ENCODE measurements at regions not wholly inside any gene's neighbourhood (a gene's known extent, or its start where the extent isn't known, plus 50 kb on each side); places are given as distances from the start of the nearest gene placed in this dataset.

DNA sequence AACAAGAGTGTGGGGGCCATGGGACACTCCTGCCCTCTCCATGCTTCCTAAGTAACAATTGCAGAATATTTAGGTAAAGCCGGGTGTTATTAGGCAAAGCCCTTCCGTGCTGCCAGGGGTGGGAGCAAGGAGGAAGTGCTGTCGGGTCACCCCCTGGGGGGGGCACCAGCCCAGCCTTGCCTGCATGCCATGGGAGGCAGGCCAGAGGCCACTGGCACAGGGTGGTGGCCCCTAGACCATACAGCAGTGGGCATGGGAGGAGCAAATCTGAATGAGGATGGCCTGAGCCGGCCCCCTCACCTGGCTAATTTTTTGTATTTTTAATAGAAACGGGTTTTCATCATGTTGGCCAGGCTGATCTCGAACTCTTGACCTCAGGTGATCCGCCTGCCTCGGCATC, 355.7 kb upstream of the CDH8 start:
- Histone ChIP-seq H3K27me3 (ENCODE audit: insufficient read depth, low read depth, severe bottlenecking) (peaks cover 25% of the 10 kb centered on the region), H3K27ac (no peak overlapping the region), H3K36me3 (no peaks in the 10 kb centered on the region), H3K9me3 (ENCODE audit: severe bottlenecking) (no peaks in the 10 kb centered on the region), H3K4me3 (ENCODE audit: low read depth, low read length) (no peak overlapping the region)
- no peak for DNase-seq
- TF ChIP-seq CTCF (IDR thresholded peaks at IDR 0.05; ENCODE audit: low read depth, low read length), result no peak

GRCh38 chr16:62391134-62391533, 354.9 kb upstream of the CDH8 start:
- Histone ChIP-seq H3K4me3 (ENCODE audit: low read depth, low read length) (no peak overlapping the region), H3K9me3 (ENCODE audit: severe bottlenecking) (no peaks in the 10 kb centered on the region), H3K27me3 (ENCODE audit: insufficient read depth, low read depth, severe bottlenecking) (peaks cover 29% of the 10 kb centered on the region), H3K36me3 (no peaks in the 10 kb centered on the region), H3K27ac (no peak overlapping the region)
- no peak for TF ChIP-seq CTCF (IDR thresholded peaks at IDR 0.05; ENCODE audit: low read depth, low read length)
- no peak for DNase-seq

DNA sequence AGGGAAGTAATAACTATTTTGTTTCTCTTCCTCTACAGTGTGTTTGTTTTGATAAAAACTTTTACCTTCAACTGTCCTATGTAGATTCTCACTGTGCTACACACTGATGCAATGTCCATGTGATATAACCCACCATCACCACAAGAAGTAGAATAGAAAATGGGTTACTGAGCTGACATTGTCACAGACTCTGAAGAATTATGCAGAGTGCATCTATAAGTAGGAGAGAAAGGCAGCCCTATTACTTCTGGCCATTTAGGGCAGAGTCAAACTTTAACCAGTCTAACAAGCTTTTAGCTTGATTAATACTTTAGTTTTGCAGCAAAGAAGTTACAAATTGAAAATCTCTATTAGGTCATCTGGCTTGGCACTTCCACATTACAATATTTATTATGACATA, 354.0 kb upstream of the CDH8 start:
- H3K9me3 ChIP-seq (ENCODE audit: severe bottlenecking), result no peaks in the 10 kb centered on the region
- H3K4me3 ChIP-seq (ENCODE audit: low read depth, low read length), result no peak overlapping the region
- no peak overlapping the region for H3K27ac ChIP-seq
- peaks cover 32% of the 10 kb centered on the region for H3K27me3 ChIP-seq (ENCODE audit: insufficient read depth, low read depth, severe bottlenecking)
- DNase-seq, result no peak
- no peak for TF ChIP-seq CTCF (IDR thresholded peaks at IDR 0.05; ENCODE audit: low read depth, low read length)
- H3K36me3 ChIP-seq, result no peaks in the 10 kb centered on the region

DNA sequence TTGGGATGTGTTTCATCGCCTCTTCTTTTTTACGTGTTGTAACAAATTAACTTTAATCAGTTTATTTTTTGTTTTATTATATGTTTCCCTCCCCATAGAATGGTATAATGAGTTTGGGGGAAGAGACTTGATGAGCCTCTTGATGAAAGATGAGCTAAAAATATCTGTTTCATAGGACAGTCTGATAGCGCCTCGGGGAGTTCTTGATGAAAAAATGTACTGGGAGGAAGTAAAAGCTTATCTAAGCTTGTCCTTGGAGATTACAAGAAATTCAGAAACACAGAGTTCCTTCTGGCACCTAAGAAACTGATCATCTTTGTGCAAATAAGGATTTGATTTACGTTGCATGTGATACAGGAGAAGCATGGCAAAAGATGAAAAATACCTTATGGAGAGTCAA, 350.2 kb upstream of the CDH8 start:
- Histone ChIP-seq H3K27me3 (ENCODE audit: insufficient read depth, low read depth, severe bottlenecking) (peaks cover 26% of the 10 kb centered on the region), H3K9me3 (ENCODE audit: severe bottlenecking) (no peaks in the 10 kb centered on the region), H3K27ac (no peak overlapping the region), H3K36me3 (no peaks in the 10 kb centered on the region), H3K4me3 (ENCODE audit: low read depth, low read length) (no peak overlapping the region)
- no peak for TF ChIP-seq CTCF (IDR thresholded peaks at IDR 0.05; ENCODE audit: low read depth, low read length)
- DNase-seq, result no peak

GRCh38 chr16:62383941-62384340, 347.7 kb upstream of the CDH8 start:
- no peaks in the 10 kb centered on the region for H3K36me3 ChIP-seq
- no peak overlapping the region for H3K27ac ChIP-seq
- peaks cover 26% of the 10 kb centered on the region for H3K27me3 ChIP-seq (ENCODE audit: insufficient read depth, low read depth, severe bottlenecking)

More at GRCh38 chr16:62383941-62384340, 347.7 kb upstream of the CDH8 start:
- H3K9me3 ChIP-seq (ENCODE audit: severe bottlenecking), result no peaks in the 10 kb centered on the region
- no peak for TF ChIP-seq CTCF (IDR thresholded peaks at IDR 0.05; ENCODE audit: low read depth, low read length)
- no peak overlapping the region for H3K4me3 ChIP-seq (ENCODE audit: low read depth, low read length)
- DNase-seq, result no peak
